Fibroblast of skin of right biceps (primary cell): ENCODE measurements at regions not wholly inside any gene's neighbourhood (a gene's known extent, or its start where the extent isn't known, plus 50 kb on each side); places are given as distances from the start of the nearest gene placed in this dataset.
A peak's percentile ranks its signal among the peaks of the same experiment; 100 is the strongest.
"Not testable (repeated sequence)": the region's sequence is repeated elsewhere in the genome, so short reads cannot be mapped to it uniquely, and the experiment has no call there.

ENCODE experiments used
- DNase-seq: peaks from one replicate; pipeline ENCODE4 v3.0.0-alpha.2; 2013

DNA sequence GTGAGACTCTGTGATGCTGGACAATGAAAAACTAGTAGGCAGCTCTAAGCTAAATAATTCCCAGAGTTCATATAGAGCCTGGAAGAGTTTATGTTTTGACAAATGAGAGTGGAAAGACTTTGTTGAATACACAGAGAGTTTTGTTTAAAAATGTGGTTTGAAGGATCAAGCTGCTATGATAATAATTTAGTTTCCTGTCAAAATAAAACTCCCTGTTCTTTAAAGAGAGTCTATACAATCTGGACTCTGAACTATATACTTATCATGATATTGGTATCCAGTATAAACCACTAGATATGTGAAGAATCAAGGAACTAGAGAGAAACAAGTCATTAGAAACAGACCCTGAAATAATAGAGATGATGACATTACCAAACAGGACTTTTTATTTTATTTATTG is 158.6 kb downstream of the C4orf33 start:
- peak; percentile 27 for DNase-seq

DNA sequence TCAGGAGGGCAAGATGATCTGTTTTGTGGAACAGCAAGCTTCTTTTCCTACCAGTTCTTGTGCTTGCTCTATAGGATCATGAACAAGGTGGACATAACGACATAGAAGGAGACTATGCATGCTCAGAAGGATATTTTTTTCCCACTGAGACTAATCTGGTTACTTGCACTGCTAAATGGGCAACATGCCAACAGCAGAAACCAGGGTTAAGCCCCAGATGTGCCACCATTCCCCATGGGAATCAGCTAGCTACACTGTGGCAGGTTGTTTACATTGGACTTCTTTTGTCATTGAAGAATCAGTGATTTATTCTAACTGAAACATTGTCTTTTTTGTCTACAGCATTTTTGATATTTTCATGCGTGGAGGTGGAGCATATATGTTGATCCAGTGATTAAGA is 165.6 kb downstream of the C4orf33 start:
- no peak for DNase-seq

DNA sequence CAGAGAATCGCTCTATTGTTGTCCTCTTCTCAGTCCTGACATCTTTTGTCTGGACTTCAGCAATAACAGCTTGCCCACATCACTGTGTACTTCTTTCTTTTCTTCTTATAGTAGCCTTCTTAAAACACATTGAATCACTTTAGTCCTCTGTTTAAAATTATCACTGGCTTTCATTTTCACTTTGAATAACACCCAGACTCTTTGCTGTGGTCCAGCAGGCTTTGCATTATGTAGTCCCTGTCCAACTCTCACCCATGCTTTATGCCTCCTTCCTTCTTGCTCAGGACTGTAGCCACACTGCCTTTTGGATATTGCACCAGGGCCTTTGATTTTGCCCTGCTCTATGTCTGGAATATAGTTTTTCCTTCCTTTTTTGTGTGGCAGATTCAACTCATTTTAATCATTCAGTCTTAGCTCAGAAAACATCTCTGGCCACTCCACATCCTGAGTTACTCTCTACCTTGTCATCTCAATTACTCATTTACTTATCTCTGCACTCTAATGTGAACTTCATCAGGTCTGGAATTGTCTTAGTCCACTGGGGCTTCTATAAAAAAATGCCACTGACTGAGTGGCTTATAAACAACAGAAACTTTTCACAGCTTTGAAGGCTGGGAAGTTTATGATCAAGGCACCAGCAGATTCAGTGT is 168.2 kb downstream of the C4orf33 start:
- no peak for DNase-seq

DNA sequence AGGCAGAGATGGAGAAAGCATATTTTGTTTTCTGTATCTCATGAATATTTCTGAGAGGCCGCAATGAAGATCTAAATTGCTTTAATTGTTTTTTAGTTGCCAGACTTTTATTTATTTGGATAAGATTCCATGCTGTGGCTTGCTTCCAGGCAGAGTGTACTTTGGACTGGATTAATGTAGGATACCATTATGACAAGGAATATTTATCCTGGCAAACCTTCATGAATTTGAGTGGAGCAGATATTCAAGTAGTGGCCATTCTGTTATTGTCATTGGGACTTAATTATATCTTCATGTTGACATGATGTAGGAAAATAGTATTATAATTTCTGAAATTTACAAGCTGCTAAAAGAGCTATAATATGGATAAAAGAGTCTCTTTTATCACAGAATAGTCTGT is 182.9 kb downstream of the C4orf33 start:
- DNase-seq, result no peak

DNA sequence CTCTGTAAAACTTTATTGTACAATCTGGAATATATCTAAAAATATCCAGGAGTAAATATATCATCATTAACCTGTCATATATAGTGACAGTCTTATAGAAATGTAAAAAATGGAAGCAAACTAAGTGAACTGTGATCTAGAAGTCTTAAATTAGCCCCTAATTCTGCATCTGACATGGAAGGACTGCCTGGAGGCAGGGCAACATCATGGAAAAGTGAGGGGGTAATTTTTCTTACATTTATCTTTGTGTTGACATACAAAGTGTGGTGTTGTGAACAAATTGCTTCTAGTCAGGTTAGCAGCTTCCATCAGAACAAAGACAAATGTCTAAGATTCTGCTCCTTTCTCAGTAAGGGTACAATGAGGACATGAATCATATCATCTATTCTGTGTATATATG is 186.3 kb downstream of the C4orf33 start:
- no peak for DNase-seq

DNA sequence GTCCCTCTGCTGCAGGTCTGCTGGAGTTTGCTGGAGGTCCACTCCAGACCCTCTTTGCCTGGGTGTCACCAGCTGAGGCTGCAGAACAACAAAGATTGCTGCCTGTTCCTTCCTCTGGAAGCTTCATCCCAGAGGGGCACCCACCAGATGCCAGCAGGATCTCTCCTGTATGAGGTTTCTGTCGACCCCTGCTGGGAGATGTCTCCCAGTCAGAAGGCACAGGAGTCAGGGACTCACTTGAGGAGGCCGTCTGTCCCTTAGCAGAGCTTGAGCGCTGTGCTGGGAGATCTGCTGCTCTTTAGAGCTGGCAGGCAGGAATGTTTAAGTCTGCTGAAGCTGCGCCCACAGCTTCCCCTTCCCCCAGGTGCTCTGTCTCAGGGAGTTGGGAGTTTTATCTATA is 196.2 kb downstream of the C4orf33 start:
- DNase-seq, result not testable (repeated sequence)

DNA sequence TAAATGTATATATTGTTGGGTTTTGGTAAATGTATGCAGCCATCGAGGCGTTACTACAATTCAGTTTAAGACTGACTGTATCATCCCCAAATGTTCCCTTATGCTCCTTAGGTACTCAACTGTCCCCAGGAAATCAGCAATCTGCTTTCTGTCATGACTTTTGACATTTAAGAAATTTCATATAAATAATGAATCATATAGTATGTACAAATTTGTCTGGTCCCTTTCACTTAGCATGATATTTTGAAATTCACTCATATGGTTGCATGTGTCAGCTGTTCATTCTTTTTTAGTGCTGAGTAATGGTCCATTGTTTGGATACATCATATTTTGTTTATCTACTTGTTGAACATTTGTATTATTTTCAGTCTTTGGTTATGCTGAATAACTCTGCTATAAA is 218.8 kb downstream of the C4orf33 start:
- no peak for DNase-seq

DNA sequence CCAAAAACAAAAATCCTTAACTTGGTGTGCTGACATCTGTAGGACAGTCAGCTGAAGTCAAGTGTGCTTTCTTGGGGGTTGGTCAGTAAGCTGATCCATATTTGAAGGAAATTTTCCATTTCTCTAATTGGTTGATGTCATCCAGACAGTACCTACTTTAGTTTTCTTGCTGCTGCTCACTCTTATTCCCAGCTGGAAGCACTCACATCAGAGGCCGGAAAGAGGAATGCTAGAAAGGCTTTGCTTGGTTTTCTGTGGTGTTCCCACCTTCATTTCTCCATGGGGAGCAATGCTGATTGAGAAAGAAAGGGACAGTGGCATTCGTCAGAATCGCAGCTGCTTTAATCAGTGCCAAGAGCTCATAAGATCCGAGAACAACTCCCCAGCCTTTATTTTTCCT is 227.0 kb downstream of the C4orf33 start:
- DNase-seq, result no peak

DNA sequence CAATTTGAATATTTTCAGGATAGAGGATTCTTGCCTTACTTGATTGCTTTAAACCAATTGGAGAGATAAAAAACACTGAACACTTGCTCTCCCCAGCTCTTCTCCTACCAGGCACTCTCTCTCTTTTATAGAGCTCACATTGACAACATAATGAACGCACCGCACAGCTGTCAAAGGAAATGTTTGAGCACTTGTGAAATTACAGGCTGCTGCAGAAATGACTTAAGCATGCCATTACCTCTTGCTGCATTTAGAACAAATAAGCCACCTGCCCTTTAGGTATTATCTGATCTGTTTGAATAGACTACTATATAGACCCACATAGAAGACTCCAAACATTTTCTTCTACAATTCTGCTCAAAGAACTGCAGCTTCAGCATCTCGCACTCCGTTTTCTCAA is 227.7 kb downstream of the C4orf33 start:
- no peak for DNase-seq

DNA sequence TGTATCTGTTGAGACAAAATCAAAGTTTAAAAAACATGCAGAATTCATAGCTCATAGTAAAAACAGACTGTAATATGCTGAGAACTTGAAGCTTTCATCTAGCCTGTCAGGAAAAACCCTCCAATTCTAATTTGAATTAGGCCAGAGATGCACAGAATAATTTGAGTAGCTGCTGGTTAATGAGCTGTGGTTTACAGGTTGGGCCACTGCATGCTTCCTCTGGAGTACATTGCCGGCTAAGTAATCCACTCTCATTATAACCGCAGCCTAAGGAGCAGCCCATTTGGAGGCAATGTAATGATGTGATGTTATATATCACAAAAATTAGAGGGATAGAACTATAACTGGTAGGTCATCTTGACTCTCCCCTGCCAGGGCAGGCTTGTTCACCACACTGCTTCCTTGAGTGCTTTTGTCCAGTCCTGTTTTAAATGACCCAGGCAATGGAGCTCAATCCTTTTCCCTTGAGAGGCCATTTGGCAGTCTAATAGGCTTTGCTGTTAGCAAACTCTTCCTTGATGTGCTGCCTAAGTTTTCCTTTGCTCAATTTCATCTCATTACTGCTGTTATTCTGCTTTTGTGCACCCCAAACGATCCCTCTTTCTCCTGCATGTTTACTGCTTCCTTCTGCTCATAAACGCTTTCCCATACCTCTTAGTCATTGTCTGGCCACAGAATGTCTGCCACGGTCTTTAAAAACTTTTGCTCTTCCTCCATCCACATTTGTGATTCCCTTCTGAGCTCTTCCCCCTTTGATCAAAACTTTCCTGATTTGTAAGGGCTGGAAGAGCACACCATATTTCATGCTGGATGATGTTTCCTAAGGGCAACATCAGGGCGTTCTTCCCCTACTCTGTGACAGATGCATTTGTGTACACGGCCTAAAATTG is 230.9 kb downstream of the C4orf33 start:
- no peak for DNase-seq

DNA sequence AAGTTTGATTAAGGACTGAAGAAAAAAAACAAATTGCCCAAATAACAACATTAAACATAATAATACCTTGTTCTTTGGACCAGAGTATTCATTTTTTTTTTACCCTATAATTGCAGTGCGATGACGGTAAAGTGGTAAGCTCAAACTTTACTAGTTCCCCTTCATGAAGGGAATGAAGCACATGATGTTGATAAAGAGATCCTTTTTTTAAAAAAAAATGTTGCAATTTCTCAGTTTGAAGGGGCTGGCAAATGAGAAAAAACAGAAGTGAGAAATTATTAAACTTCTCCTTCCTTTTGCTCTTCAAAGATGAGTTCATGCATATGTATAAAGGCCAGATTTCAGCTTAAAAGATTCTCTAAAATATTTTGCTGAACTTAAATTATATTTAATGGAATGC is 231.7 kb downstream of the C4orf33 start:
- no peak for DNase-seq

DNA sequence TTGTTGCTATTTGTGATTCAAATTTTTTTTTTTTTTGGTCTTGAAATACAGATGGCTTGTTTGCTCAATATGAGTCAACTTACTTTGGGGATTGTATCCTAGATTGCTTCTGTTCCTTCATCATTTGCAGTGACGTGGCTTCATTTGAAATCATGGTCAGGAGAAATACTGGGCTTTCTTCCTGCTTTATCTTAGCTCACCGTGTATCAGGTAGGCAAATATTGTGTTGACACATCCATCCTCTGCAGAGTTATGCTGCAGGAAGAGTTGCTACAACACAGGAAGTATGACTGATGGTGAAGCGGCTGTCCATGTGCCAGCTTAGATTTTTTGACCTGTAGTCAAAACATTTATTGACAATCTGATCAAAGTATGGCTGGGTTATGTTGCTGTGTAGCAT is 232.2 kb downstream of the C4orf33 start:
- no peak for DNase-seq

DNA sequence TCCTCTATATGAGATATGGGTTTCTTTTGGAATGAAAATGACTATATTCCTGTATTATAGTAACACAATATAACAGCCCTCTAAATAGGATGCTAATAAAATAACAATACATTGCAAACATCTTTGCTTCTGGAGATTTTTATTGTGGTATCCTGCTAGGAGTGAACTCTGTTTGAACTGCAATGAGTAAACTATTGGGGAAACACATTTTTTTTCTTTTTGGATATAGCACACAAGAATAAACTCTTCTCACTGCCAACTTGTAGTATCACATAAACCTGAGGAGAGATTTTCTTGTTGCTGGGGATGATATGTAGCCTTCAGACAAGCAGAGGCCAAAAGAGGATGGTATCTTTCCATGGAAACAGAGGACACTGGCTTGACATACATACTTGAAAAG is 238.2 kb downstream of the C4orf33 start:
- DNase-seq, result no peak

DNA sequence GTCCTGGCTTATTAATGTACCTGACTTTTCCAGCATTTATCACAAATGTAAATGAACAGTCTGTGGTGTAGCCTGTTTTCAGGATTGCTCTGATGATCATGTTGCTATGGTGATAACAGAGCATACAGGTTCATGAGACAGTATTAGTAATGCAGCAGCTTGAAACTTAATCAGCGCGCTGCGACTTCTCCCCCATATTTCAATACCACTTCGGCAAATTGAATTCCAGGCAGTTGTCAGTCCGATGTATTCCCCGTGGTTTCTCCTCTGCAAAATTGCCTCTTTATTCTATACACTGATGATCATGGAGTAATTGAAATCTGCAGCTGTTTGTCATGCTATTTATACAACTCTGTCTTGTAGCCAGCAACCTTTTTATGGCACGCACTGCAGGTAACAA is 239.3 kb downstream of the C4orf33 start:
- peak; percentile 1 for DNase-seq

DNA sequence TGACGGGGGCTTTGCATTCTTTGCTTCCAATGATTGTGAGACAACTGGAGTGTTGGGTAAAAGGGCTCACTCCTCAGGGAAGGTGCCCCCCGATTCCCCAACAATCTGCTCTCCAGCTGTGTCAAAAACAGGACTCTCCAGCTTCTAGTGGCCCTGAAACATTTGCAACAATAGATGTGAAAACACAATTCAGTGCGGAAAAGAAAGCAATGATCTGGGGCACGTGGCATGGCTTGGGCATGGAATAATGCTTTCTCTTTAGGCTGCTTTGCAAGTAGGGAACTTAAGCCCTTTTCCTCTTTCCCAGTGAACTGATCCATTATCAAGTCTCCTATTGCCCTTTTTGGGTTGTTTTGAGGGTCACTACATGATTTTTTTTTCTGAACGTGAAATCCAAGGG is 239.9 kb downstream of the C4orf33 start:
- DNase-seq, result no peak

DNA sequence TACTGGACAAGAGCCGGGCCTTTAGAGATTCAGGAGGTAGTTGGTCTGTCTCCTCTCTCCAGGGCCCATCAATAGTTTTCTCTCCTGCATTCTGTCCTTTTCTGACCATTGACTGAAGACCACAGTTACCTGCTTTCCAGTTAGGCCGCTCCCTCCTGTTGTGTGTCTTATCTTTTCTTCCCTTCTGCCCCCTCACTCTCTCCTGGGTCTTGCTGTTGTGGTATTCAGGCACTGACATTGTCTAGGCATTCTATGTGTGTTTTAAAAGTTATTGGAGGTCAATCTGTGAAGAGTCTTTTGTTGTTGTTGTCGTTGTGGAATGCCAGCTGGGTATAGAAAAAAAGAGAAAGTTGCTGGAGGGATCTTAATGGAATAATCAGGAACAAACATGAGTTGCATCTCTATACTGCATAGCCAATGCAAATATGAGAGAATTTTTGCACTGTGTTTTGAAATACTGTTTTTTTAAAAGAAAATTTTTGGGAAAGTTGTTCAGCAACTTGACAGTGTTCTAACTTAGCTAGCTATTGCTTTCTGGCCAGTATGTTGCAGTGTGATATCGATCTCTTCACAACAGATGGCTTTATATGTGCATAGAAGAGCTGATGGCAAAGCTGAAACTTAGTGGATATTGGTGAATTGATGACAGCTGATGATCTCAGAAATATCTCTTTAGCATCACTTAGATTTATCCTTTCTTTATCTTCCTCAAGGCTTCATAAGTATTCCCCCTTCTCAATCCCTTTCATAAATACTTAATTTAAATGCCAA is 240.7 kb downstream of the C4orf33 start:
- DNase-seq, result no peak

DNA sequence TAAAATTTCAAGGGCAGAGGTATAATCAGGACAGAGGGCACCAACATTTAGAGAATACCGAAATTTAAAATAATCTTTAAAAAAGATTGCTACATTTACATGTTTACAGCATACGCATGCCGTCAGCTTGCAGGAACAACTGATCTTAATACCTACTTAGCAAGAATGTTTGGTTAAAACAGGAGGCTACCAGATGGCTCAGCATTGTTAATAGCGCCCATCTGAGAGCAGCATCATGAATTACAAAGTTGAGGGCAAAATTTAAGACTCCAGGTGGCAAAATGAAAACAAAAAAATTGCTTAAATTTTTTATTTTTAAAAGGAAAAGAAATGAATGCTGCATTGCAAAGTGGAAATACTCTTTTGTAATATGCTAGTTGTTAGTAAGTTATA is 241.3 kb downstream of the C4orf33 start:
- no peak for DNase-seq

DNA sequence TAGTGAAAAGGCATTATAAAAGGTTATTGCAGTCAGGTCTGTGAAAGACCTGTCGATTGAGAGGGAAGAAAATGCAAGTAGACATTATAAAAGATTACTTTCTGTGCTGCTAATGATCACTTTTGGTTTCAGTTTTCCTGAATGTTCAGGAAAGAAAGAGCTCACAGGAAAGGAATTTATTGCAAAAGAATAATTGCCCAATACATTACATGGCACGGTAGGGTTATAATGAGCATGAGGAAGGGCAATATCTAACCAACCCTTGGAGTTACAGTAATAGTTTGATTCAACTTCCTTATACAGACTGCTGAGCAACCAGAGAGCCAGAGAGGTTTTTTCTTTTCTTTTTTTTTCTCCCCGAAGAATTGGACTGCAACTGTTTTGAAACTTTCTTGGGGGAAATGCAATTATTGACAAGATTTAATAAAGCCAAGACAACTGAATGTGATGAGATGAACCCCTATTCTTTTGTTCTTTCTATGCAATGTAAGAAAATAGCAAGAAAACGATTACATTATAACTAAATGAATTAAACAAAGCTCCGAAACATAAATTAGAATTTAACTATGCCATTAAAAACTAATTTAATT is 247.0 kb downstream of the C4orf33 start:
- peak; percentile 74 for DNase-seq

DNA sequence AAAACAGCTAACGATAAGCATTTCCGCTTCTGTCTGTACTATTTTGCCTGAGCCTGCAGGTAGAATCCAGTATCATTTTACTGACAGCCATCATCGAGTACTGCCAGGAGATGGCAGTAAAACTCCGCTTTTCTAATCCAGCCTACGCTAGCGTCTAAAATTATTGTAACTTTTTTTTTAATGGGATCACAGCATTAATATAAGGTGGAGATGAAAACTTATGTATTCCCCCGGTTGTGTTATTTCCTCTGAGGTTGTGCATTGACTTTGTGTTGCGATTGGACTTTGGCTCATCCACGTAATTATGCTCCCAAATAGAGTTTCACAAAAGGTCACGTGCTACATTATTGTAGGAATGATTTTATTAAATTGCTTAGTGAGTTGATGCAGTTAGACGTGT is 248.1 kb downstream of the C4orf33 start:
- peak; percentile 37 for DNase-seq

DNA sequence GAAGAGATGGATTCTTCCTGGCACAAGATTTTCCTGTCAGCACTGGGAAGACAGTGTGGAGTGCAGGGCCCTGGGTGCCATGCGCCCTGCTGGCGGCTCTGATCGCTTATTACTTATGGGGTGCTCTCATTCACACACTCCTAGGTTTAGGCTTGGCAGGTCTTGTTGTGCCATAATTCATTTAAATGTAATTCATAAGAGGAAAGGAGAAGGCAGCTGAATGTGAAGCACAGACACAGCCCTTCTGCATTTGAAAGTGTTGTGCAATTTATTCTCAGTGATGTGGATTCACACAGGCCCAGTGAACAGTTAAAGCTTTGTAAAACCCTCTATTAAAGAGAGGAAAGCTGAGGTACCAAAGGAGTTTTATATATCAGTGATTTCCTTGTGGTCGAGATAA is 249.7 kb downstream of the C4orf33 start:
- DNase-seq, result no peak

DNA sequence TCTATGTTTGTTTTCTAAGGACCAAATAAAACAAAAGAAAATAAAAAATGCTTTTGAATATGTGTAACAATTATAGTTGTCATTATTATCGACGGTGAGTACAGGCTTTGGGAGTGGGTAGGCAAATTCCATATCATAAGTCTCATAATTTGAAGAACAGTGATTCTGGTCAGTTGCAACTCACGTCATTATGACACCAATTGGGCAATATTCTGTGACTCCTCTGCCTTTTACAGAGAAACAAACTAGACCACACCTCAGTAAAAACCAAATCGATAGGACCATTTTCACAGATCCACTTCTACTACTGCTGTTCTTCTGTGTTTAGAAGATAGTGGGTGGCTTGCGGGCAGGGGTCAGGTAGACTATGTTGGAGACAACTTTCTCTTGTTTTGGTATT is 250.1 kb downstream of the C4orf33 start:
- DNase-seq, result no peak

DNA sequence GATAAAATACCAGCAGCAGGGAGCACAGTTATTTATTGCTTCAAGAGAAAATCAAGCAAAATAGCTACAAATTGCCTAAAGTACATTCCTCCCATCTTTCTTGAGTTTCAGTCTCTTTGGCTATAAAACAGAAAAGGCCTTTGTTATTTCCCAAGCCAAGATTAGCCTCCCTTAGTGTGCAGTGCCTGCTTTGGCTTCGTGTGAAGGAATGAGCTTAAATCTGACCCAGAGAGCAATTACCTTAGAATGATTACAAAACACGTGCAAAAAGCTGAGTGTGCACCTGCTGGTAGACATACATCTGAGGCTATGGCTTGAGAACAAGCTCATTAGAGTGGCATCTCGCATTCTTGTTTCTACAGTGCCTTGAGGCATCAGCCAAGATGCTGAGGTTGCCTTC is 250.8 kb downstream of the C4orf33 start:
- no peak for DNase-seq
